ENCODE measurements at regions not wholly inside any gene's neighbourhood (a gene's known extent, or its start where the extent isn't known, plus 50 kb on each side); places are given as distances from the start of the nearest gene placed in this dataset.

GRCh38 chr9:18396102-18396728 is 77.7 kb upstream of the ADAMTSL1 start:
- DNase-seq: no peak
- Mint-ChIP-seq H3K36me3 (no peaks in the 10 kb centered on the region), H3K4me3 (no peak overlapping the region), H3K9me3 (no peaks in the 10 kb centered on the region), H3K27ac (no peak overlapping the region), H3K4me1 (no peaks in the 10 kb centered on the region), H3K27me3 (no peaks in the 10 kb centered on the region)

GRCh38 chr9:18397076-18397475 is 76.9 kb upstream of the ADAMTSL1 start:
- Mint-ChIP-seq H3K9me3 (no peaks in the 10 kb centered on the region), H3K27me3 (no peaks in the 10 kb centered on the region), H3K4me1 (no peaks in the 10 kb centered on the region), H3K27ac (no peak overlapping the region), H3K36me3 (no peaks in the 10 kb centered on the region), H3K4me3 (no peak overlapping the region)
- DNase-seq: no peak

DNA sequence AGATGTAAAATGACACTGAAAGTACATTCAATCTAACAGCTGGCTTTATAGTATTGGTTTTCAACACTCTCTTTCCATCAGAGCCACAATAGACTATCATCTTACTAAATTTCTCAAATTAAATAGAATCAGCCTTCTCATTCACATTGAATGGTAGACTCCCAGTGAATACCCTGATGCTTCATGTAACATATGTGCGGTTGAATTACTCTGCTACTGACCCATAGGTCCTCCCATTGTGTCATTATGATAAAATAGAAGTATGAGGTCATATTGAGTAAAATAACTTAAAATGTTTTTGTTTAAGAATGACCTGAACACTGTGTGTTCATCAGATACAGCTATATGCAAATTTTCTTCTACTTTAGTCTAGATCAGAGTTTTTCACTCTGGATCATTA is 75.9 kb upstream of the ADAMTSL1 start:
- Mint-ChIP-seq H3K4me3 (no peak overlapping the region), H3K36me3 (no peaks in the 10 kb centered on the region), H3K27ac (no peak overlapping the region), H3K9me3 (no peaks in the 10 kb centered on the region), H3K4me1 (no peaks in the 10 kb centered on the region), H3K27me3 (no peaks in the 10 kb centered on the region)
- DNase-seq: no peak

- H3K27ac Mint-ChIP-seq: no peak overlapping the region
- H3K4me1 Mint-ChIP-seq: no peaks in the 10 kb centered on the region
- H3K36me3 Mint-ChIP-seq: no peaks in the 10 kb centered on the region
- no peaks in the 10 kb centered on the region for H3K9me3 Mint-ChIP-seq
- H3K27me3 Mint-ChIP-seq: peaks cover 7% of the 10 kb centered on the region
- DNase-seq: no peak
- H3K4me3 Mint-ChIP-seq: no peak overlapping the region
Measured at GRCh38 chr9:18404434-18405029, 69.4 kb upstream of the ADAMTSL1 start.

DNA sequence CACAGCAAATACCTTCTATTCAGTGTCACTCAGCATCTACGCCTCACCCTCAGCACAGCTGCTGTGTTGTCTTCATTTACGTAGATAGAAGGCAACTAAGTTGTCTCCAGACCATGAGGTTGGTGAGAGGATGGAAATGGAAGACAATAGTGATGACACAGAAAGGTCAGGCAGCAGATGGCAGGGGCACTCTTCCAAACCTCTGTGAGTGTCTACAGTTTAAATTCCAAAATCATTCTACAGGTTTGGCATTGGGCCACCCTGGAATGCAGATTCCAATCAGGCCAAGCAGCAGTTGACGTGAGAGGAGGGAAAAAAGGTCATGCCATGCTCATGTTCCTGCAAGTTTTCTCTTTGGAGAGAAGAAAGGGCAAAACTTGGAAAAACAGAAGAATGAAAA is 68.7 kb upstream of the ADAMTSL1 start:
- Mint-ChIP-seq H3K27ac (no peak overlapping the region), H3K27me3 (peaks cover 7% of the 10 kb centered on the region), H3K4me1 (no peaks in the 10 kb centered on the region), H3K4me3 (no peak overlapping the region), H3K9me3 (no peaks in the 10 kb centered on the region), H3K36me3 (no peaks in the 10 kb centered on the region)
- no peak for DNase-seq

- H3K27me3 Mint-ChIP-seq: peaks cover 21% of the 10 kb centered on the region
- DNase-seq: no peak
- H3K4me3 Mint-ChIP-seq: no peak overlapping the region
- H3K4me1 Mint-ChIP-seq: no peaks in the 10 kb centered on the region
- no peaks in the 10 kb centered on the region for H3K36me3 Mint-ChIP-seq
- H3K9me3 Mint-ChIP-seq: no peaks in the 10 kb centered on the region
- H3K27ac Mint-ChIP-seq: no peak overlapping the region
Measured at GRCh38 chr9:18410983-18411382, 63.0 kb upstream of the ADAMTSL1 start.

DNA sequence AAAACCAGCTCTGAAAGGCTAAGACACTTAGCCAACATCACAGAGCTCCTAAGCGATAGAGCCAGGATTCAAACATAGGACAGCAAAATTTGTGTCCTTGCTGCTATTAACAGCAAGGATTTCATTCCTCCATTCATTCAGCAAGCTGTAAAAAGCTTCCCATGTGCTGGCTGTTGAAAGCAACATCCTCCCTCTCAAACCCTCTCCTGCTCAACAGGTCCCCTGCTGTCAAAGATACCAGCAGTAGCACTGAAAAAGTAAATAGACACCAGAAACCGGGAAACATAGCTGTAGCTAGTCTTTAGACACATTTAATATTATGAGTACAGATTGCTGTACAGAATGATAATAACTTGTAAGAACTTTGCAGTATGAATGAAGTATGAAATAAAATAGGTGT is 52.6 kb upstream of the ADAMTSL1 start:
- Mint-ChIP-seq H3K27ac (no peak overlapping the region), H3K4me3 (no peak overlapping the region), H3K27me3 (peaks cover 15% of the 10 kb centered on the region), H3K36me3 (no peaks in the 10 kb centered on the region), H3K4me1 (no peaks in the 10 kb centered on the region), H3K9me3 (no peaks in the 10 kb centered on the region)
- DNase-seq: no peak

DNA sequence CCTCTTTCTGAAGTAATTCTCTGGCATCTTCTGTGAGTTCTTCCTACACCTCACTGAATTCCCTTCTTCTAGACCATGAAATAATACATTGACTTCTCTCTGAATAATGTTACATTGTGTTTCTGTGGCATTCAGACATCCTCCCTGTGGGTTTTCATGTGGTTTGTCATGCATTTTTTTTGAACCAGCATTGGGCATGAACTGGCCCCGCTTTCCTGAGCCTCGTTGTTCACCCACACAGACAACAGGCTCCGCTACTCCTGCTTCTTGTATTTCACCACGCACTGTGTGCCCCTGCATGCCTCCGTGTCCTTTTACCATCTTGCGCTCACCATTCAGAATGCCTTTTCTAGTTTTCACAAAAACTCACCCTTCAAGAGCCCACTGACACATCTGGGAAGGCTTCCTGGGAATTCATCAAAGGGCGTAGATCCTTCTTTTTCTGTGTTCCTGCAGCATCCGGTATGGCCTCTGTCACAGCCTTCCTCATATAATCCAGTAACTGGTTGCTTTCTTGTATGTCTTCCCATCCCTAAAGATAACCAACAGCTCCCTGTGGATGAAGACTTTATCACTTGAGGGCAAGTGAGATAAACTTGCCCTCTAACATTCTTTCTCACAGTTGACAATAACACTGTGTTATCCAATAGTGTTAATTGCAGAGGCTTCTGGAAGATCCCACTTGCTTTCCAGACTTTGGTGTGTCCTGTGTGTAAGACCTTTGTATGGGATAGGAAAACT is 51.5 kb upstream of the ADAMTSL1 start:
- Mint-ChIP-seq H3K9me3 (no peaks in the 10 kb centered on the region), H3K4me1 (no peaks in the 10 kb centered on the region), H3K27me3 (peaks cover 15% of the 10 kb centered on the region), H3K4me3 (no peak overlapping the region), H3K36me3 (no peaks in the 10 kb centered on the region), H3K27ac (no peak overlapping the region)
- DNase-seq: no peak

- Mint-ChIP-seq H3K9me3 (no peaks in the 10 kb centered on the region), H3K36me3 (no peaks in the 10 kb centered on the region), H3K4me3 (no peak overlapping the region), H3K27me3 (peaks cover 11% of the 10 kb centered on the region), H3K27ac (no peak overlapping the region), H3K4me1 (no peaks in the 10 kb centered on the region)
- no peak for DNase-seq
Measured at GRCh38 chr9:18423791-18424531, 50.0 kb upstream of the ADAMTSL1 start.

Measured in activated naive CD8-positive, alpha-beta T cell treated with anti-CD3 and anti-CD28 coated beads for 36 hours (primary cell).